CD4-positive, alpha-beta T cell (primary cell): ENCODE measurements at regions not wholly inside any gene's neighbourhood (a gene's known extent, or its start where the extent isn't known, plus 50 kb on each side); places are given as distances from the start of the nearest gene placed in this dataset.

Source experiments
- ATAC-seq: fragments of 200-7000 bp; cut with Tn5 transposase; one replicate; pipeline ENCODE4 v1.10.0; 2022; ENCODE audit warnings: mild to moderate bottlenecking; ENCODE audit not compliant: poor library complexity
- CTCF ChIA-PET: fragments of 350-600 bp; sonication (Branson Sonifier 250); formaldehyde crosslinking; loops from one replicate; lab custom pipeline; 2021; ENCODE audit warnings: antibody characterized with exemption, inconsistent platforms; lab: Charles Lee
- POLR2A ChIA-PET: fragments of 350-600 bp; sonication (Branson Sonifier 250); formaldehyde crosslinking; loops from one replicate; lab custom pipeline; 2021; ENCODE audit warnings: antibody characterized with exemption, inconsistent platforms; lab: Charles Lee
- DNase-seq, 14 experiments: peaks; one replicate each; pipeline ENCODE4 v3.0.0-alpha.2; 2013 to 2020; ENCODE audit warnings: mixed read lengths in 2 of 14
- H3K27ac ChIP-seq, 2 donors: one replicate each; pipeline versions ENCODE4 v1.5.1 to v1.7.0; 2013; ENCODE audit warnings: low read length in 2 of 2, low read depth in 1 of 2, mild to moderate bottlenecking in 1 of 2
- H3K27me3 ChIP-seq, 2 experiments: 1 replicate in 1 of 2; 2 replicates in 1 of 2; pipeline versions ENCODE4 v1.6.1 to v1.7.0; 2013; ENCODE audit warnings: low read length in 2 of 2, control low read depth in 1 of 2, mild to moderate bottlenecking in 1 of 2, moderate library complexity in 1 of 2; ENCODE audit not compliant: insufficient read depth in 2 of 2, control insufficient read depth in 1 of 2
- H3K36me3 ChIP-seq: one replicate; pipeline ENCODE4 v1.6.1; 2013; ENCODE audit warnings: low read length, control low read depth; ENCODE audit not compliant: insufficient read depth
- H3K4me1 ChIP-seq: one replicate; pipeline ENCODE4 v1.6.1; 2013; ENCODE audit warnings: low read length, control low read depth; ENCODE audit not compliant: insufficient read depth
- H3K4me3 ChIP-seq: one replicate; pipeline ENCODE4 v1.5.1; 2013; ENCODE audit warnings: mild to moderate bottlenecking, low read length, moderate library complexity
- H3K9me3 ChIP-seq, 2 experiments: 1 replicate in 1 of 2; 2 replicates in 1 of 2; pipeline versions ENCODE4 v1.6.1 to v1.7.0; 2013; ENCODE audit warnings: low read length in 2 of 2, mild to moderate bottlenecking in 2 of 2, control low read depth in 1 of 2, moderate library complexity in 1 of 2; ENCODE audit not compliant: control insufficient read depth in 1 of 2, insufficient read depth in 1 of 2
- H3K27ac Mint-ChIP-seq: one replicate; pipeline ENCODE4 v1.8.0; 2020; ENCODE audit warnings: mixed read lengths
- H3K27me3 Mint-ChIP-seq: one replicate; pipeline ENCODE4 v1.8.0; 2021; ENCODE audit warnings: mixed read lengths
- H3K36me3 Mint-ChIP-seq: one replicate; pipeline ENCODE4 v1.8.0; 2021; ENCODE audit warnings: low read depth, mixed read lengths
- H3K4me1 Mint-ChIP-seq: one replicate; pipeline ENCODE4 v1.8.0; 2021; ENCODE audit warnings: low read depth, mixed read lengths
- H3K4me3 Mint-ChIP-seq: one replicate; pipeline ENCODE4 v1.8.0; 2020; ENCODE audit warnings: mild to moderate bottlenecking, mixed read lengths
- H3K9me3 Mint-ChIP-seq: one replicate; pipeline ENCODE4 v1.8.0; 2020; ENCODE audit warnings: mixed read lengths
- intact Hi-C, 2 experiments: fragments of 100-400 bp; cut with DNase I in 1 of 2; cut with micrococcal nuclease in 1 of 2; formaldehyde crosslinking; loops; one replicate each; pipeline versions ENCODE4 v1.15.1 to v1.9.0; 2023 to 2025; cut with DNase I, micrococcal nuclease
- TF ChIP-seq, protein P1 (sequence below): fragments of 200-600 bp; IDR thresholded peaks from one replicate; pipeline ENCODE4 v1.8.0; 2022; ENCODE audit warnings: antibody characterized with exemption, mild to moderate bottlenecking

- H3K36me3 ChIP-seq = no peaks in the 10 kb centered on the region
- ChIA-PET CTCF (interaction anchor here (0.6 to 0.9 kb wide), 3 partner anchors 152 to 251 kb away, joined by 3 read pairs; no protein-coding TSS in a partner anchor), POLR2A (interaction anchor here (0.6 to 1.6 kb wide), 6 partner anchors 10 to 238 kb away, joined by 3 to 8 read pairs (median 4); no protein-coding TSS in a partner anchor)
- peak overlapping the region; percentile 72 for H3K4me3 Mint-ChIP-seq
- intact Hi-C loops = loop anchor here (5.0 kb wide), 2 partner anchors 37 to 87 kb away; no protein-coding TSS in a partner anchor
- H3K4me3 ChIP-seq = peak overlapping the region; percentile 36
- no peaks in the 10 kb centered on the region for H3K9me3 Mint-ChIP-seq
- H3K27me3 Mint-ChIP-seq = no peaks in the 10 kb centered on the region
- H3K27ac Mint-ChIP-seq = peak overlapping the region; percentile 70
- ATAC-seq = peak; percentile 53
- peaks cover 18% of the 10 kb centered on the region for H3K4me1 ChIP-seq
- peak in 1 of 14 experiments; percentile 17 for DNase-seq
- no peaks in the 10 kb centered on the region for H3K9me3 ChIP-seq
- TF ChIP-seq, protein P1, sequence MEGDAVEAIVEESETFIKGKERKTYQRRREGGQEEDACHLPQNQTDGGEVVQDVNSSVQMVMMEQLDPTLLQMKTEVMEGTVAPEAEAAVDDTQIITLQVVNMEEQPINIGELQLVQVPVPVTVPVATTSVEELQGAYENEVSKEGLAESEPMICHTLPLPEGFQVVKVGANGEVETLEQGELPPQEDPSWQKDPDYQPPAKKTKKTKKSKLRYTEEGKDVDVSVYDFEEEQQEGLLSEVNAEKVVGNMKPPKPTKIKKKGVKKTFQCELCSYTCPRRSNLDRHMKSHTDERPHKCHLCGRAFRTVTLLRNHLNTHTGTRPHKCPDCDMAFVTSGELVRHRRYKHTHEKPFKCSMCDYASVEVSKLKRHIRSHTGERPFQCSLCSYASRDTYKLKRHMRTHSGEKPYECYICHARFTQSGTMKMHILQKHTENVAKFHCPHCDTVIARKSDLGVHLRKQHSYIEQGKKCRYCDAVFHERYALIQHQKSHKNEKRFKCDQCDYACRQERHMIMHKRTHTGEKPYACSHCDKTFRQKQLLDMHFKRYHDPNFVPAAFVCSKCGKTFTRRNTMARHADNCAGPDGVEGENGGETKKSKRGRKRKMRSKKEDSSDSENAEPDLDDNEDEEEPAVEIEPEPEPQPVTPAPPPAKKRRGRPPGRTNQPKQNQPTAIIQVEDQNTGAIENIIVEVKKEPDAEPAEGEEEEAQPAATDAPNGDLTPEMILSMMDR = no peak
- peak overlapping the region; percentile 31 to 35 for H3K27ac ChIP-seq
- peaks cover 61% of the 10 kb centered on the region for H3K4me1 Mint-ChIP-seq
- no peaks in the 10 kb centered on the region for H3K27me3 ChIP-seq
- no peaks in the 10 kb centered on the region for H3K36me3 Mint-ChIP-seq
These were observed 236.3 kb upstream of the ZNF217 start for GRCh38 chr20:53829724-53830521.

DNA sequence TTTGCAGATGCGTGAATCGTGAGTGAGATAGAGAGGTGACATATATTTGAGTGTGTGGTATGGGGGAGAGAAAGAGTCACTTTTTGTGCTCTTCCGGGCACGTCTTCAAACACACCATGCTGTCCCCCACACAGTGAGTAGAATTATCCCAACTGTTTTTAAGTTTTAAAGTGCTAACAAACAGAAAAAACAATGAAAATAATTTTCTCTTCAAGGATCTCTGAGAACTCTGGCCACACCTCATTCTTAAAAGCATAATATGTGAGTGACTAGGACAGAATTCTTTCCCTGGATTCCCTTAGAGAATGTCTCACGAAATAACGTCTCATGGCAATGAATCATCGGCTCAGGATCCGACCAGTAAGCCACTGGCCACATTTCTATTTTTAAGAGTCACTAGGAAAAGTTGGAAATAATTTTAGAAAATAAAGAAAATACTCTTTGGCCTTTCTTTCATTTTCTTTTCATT lies 235.7 kb upstream of the ZNF217 start:
- H3K4me1 ChIP-seq = peaks cover 12% of the 10 kb centered on the region
- H3K4me3 Mint-ChIP-seq = peak overlapping the region; percentile 72
- H3K4me3 ChIP-seq = peak overlapping the region; percentile 36
- TF ChIP-seq, protein P1 = no peak
- DNase-seq (peak in 2 of 14 experiments; percentile 42 to 62), ATAC-seq (peak; percentile 63)
- H3K27ac ChIP-seq = peak overlapping the region in 1 of 2 donors; percentile 35
- no peaks in the 10 kb centered on the region for H3K36me3 ChIP-seq
- no peaks in the 10 kb centered on the region for H3K27me3 ChIP-seq
- intact Hi-C loops = loop anchor here (5.0 kb wide), 1 partner anchor 38 kb away; no protein-coding TSS in a partner anchor
- H3K27me3 Mint-ChIP-seq = no peaks in the 10 kb centered on the region
- peak overlapping the region; percentile 70 for H3K27ac Mint-ChIP-seq
- H3K36me3 Mint-ChIP-seq = no peaks in the 10 kb centered on the region
- no peaks in the 10 kb centered on the region for H3K9me3 ChIP-seq
- ChIA-PET CTCF (no interaction called here), POLR2A (interaction anchor here (1.0 to 1.5 kb wide), 2 partner anchors 11 kb away, joined by 4 to 8 read pairs; no protein-coding TSS in a partner anchor)
- H3K4me1 Mint-ChIP-seq = peaks cover 61% of the 10 kb centered on the region
- no peaks in the 10 kb centered on the region for H3K9me3 Mint-ChIP-seq

- ChIA-PET POLR2A (interaction anchor here (1.0 to 1.5 kb wide), 2 partner anchors 11 to 14 kb away, joined by 4 to 6 read pairs; no protein-coding TSS in a partner anchor), CTCF (interaction anchor here (1.0 to 1.1 kb wide), 2 partner anchors 14 to 36 kb away, joined by 3 read pairs; no protein-coding TSS in a partner anchor)
- peaks cover 58% of the 10 kb centered on the region for H3K4me1 Mint-ChIP-seq
- no peaks in the 10 kb centered on the region for H3K36me3 Mint-ChIP-seq
- ATAC-seq (no peak), DNase-seq (peak in 1 of 14 experiments; percentile 50)
- Histone ChIP-seq H3K36me3 (no peaks in the 10 kb centered on the region), H3K27me3 (no peaks in the 10 kb centered on the region), H3K9me3 (no peaks in the 10 kb centered on the region), H3K4me3 (peak overlapping the region; percentile 36), H3K27ac (peak overlapping the region in 1 of 2 donors; percentile 19), H3K4me1 (peaks cover 7% of the 10 kb centered on the region)
- H3K9me3 Mint-ChIP-seq = no peaks in the 10 kb centered on the region
- TF ChIP-seq, protein P1 = no peak
- H3K4me3 Mint-ChIP-seq = peak overlapping the region; percentile 72
- no peaks in the 10 kb centered on the region for H3K27me3 Mint-ChIP-seq
- intact Hi-C loops = loop anchor here (5.0 kb wide), 1 partner anchor 39 kb away; no protein-coding TSS in a partner anchor
- peak overlapping the region; percentile 70 for H3K27ac Mint-ChIP-seq
These were observed 235.1 kb upstream of the ZNF217 start for GRCh38 chr20:53828682-53829254.
